ENCODE measurements at regions not wholly inside any gene's neighbourhood (a gene's known extent, or its start where the extent isn't known, plus 50 kb on each side); places are given as distances from the start of the nearest gene placed in this dataset.
"Not testable (repeated sequence)": the region's sequence is repeated elsewhere in the genome, so short reads cannot be mapped to it uniquely, and the experiment has no call there.

DNA sequence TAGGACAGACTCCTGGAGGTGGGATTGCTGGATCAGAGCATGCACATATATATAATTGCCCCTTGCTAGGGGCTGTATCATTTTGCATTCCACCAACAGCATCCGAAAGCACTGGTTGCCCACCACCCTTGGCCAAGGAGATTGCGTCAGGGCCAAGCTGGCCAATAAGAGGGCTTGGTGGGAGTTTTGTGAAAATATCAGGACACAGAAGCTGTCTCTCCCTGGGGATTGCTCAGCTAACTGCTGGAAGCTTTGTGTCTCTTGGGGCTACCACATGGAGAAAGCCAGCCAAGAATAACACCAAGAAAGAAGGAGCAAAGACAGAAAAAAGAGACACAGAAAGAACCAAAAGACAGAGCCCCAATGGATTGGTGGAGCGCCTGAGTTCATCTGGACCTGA, 90.6 kb upstream of the RALGAPA2 start:
- Mint-ChIP-seq H3K36me3 (no peaks in the 10 kb centered on the region), H3K9me3 (no peaks in the 10 kb centered on the region), H3K27ac (no peak overlapping the region)
- ATAC-seq (no peak), DNase-seq (ENCODE audit: low spot score in 2 of 2) (no peak)

DNA sequence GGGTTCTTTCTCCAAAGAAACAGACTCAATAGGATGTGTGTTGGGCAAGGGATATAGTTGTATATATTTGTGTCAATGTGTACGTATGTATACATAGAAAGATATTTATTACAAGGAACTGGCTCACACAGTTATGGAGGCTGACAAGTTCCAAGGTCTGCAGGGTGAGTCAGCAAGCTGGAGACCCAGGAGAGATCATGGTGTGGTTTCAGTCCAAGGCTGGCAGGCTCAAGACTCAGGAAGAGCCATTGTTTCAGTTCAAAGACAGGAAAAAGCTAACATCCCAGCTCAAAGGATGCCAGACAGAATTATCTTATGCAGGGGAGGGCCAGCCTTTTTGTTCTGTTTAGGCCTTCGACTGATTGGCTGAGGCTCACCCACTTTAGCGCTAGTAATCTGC, 89.9 kb upstream of the RALGAPA2 start:
- no peak for DNase-seq (ENCODE audit: low spot score in 2 of 2)
- no peak for ATAC-seq
- Mint-ChIP-seq H3K9me3 (no peaks in the 10 kb centered on the region), H3K27ac (no peak overlapping the region), H3K36me3 (no peaks in the 10 kb centered on the region)

DNA sequence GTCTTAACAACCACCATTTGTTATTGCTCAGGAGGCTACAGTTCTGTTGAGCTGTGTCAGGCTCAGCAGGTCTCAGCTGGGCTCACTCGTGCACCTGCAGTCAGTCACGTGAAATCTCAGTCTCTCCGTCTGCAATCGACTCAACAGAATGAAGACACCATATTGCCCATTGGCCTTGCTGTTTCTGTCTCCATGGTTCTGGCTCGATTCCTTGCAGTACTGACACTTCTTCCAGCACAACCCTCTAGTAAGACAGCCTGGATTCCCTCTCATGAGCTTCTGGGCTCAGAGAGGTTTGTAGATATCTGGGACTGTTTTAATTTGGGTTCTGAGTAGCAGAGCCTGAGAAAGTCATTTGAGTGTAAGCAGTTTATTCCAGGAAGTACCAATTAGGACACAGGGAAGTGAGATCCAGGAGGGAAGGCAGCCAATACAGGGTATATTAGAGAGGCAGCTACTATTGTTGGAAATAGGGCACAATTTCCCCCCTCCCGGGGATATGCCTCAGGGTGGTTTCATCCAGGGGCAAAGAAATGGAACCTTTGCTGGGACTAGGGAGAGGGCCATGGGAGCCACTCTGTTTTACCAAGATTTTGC, 87.4 kb upstream of the RALGAPA2 start:
- Mint-ChIP-seq H3K36me3 (no peaks in the 10 kb centered on the region), H3K9me3 (no peaks in the 10 kb centered on the region), H3K27ac (no peak overlapping the region)
- no peak for ATAC-seq
- DNase-seq (ENCODE audit: low spot score in 2 of 2), result no peak

DNA sequence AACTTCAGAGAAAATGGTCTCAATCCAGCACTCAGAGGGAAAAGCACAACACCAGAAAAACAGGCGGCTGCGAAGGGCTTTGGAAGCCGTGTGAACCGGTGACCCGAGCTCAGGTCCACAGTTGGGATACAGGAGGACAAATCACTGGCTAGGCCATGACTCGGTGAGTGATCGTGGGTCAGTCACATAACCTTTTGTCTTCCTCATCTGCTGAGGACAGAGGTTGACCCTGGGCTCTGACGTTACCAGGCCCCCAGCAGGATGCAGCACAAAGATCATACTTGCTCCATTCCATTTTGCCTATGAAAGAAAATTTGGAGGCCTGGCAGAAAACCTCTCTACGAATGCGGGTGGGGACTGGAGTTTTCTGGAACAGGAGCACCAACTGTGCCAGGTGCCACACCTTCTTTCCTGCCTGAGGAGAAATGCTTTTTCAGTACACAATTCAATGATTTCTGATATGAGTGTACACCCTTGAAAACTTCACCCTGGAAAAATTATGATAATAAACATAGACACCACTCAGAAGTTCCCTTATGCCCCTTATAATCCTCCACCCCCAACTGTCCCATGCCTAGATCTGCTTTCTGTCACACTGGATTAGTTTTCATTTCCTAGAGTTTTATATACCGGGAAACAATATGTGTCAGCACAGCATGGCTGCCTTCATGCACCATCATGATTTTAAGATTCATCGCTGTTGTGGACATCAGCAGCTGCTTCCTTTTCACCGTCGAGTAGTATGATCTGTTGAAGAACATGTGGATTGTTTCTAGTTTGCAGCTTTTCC, 85.3 kb upstream of the RALGAPA2 start:
- H3K9me3 Mint-ChIP-seq, result no peaks in the 10 kb centered on the region
- no peak for DNase-seq (ENCODE audit: low spot score in 2 of 2)
- ATAC-seq, result no peak
- no peak overlapping the region for H3K27ac Mint-ChIP-seq
- no peaks in the 10 kb centered on the region for H3K36me3 Mint-ChIP-seq

DNA sequence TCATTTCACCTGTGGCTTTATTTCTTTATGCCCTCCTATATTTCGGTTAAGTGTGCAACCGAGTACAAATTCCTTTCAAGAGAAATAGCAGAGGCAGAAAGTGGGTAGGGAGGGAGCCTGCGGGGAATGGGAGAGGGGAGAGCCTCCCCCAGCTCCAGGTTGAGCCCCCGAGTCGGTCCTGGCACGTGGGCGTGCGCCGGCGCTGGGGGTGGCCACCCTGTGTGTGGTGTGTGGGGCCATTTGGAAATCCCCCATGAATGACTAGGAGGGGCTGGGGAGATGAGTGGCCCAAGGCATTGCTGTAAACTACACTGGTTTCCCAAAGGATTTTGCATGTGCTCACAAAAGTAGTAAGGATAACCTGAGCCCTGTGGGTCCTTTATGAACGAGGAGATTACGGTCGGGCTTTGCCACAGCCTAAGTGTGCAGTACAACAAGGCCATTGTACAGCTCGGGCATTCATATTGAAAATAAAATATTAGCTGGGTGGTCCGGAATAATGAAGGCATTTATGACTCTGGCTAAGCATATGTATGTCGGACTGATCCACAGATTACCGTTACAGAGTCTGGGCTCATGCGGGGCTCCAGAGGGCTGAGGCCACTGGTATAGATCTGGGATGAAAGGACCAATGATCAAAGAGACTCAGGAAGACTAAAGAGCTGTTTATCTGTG, 84.5 kb upstream of the RALGAPA2 start:
- no peaks in the 10 kb centered on the region for H3K9me3 Mint-ChIP-seq
- H3K36me3 Mint-ChIP-seq, result no peaks in the 10 kb centered on the region
- DNase-seq (ENCODE audit: low spot score in 2 of 2), result no peak
- no peak for ATAC-seq
- no peak overlapping the region for H3K27ac Mint-ChIP-seq

DNA sequence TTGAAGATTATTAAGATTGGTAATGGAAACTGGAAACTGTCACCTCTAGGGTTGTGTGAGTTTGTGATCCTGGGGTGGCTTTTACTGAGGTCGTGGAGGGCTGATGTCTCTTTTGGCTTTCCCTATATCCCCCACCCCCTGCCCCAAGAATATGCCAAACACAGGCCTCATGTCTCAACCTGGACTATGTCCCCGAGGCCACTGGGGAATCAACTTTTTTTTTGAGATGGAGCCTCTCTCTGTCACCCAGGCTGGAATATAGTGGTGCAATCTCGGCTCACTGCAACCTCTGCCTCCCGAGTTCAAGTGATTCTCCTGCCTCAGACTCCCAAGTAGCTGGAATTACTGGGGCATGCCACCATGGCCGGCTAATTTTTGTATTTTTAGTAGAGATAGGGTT, 83.3 kb upstream of the RALGAPA2 start:
- Mint-ChIP-seq H3K27ac (no peak overlapping the region), H3K36me3 (no peaks in the 10 kb centered on the region), H3K9me3 (no peaks in the 10 kb centered on the region)
- DNase-seq (ENCODE audit: low spot score in 2 of 2) (no peak), ATAC-seq (no peak)

DNA sequence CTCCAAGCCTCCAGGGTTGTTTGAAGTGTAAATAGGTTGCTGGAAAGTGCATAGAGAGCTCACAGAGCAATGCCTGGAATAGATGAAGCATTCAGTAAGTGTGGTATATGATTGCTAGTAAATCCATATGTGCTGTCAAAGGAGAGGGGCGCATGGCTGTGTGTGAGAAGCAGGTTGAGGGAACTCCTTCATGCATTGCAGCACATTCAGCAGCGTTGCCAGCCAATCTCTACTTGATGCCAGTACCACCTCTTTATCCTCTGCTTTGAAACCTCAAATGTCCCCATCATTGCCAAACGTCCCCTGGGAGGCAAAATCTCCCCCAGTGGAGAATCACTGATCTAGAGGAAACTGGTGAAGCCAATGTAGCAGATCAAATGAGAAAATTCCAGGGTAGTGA, 82.7 kb upstream of the RALGAPA2 start:
- Mint-ChIP-seq H3K27ac (no peak overlapping the region), H3K9me3 (no peaks in the 10 kb centered on the region), H3K36me3 (no peaks in the 10 kb centered on the region)
- DNase-seq (ENCODE audit: low spot score in 2 of 2) (no peak), ATAC-seq (no peak)

DNA sequence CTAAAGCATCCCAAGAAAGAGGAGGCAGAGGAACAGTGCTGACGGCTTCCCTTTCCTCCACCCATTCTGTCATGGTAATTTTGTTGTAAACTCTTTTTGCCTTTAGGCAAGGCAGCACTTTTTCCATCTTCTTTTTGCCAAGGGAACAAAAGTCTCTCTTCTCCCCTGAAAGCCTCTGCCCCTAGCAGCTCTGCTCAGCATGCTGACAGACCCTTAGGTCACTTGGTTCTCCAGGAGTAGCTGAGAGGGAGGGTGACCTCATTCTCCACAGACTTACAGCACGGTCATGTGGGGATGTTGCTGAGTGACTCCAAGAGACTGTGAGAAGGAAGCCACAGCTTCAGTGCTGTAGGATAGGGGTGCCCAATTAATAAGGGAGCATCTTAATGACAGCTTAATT, 81.1 kb upstream of the RALGAPA2 start:
- H3K27ac Mint-ChIP-seq, result no peak overlapping the region
- H3K9me3 Mint-ChIP-seq, result no peaks in the 10 kb centered on the region
- H3K36me3 Mint-ChIP-seq, result no peaks in the 10 kb centered on the region
- ATAC-seq, result no peak
- DNase-seq (ENCODE audit: low spot score in 2 of 2), result no peak

DNA sequence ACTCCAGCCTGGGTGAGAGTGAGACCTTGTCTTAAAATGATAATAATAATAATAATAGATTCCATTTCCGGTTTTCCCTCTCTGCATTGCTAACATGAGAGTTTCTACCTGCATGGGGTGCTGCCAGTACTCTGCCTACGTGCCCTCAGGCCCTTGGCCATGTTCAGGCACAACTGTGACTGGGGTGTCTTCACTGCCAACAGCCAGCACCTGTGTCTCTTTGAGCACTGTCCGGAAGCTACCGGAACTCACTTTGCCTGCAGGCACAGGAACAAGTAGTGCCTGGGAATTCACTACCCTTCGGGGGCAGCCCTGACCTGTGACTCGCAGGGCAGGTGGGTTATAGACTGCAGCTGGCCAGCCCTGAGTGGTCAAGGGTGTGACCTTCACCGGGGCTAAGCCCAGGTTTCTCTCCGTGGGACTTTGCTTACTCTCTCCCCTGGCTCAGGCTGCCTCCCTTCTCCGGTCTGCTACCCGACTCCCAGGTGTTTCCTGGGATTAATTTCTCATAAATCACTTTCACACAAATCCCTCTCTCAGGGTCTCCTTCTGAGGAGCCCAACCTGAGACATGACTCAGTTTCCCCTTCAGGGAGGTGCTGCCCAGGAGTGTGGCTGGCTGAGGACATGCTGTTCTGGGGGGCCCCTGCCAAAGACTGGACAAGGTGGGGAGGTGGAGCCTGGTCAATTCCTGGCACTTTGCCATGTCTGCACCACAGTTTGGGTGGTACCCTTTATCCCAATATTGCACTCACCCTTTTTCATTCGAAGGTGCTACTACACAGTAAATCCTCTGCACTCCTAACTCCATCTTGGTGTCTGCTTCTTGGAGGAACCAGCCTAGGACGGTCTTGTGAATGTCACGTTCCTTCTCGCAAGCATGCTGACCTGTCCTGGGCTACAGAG, 79.5 kb upstream of the RALGAPA2 start:
- Mint-ChIP-seq H3K27ac (no peak overlapping the region), H3K36me3 (peaks cover 6 to 8% of the 10 kb centered on the region in 2 donors), H3K9me3 (peaks cover 5 to 7% of the 10 kb centered on the region in 2 donors)
- no peak for ATAC-seq
- DNase-seq (ENCODE audit: low spot score in 2 of 2), result no peak

DNA sequence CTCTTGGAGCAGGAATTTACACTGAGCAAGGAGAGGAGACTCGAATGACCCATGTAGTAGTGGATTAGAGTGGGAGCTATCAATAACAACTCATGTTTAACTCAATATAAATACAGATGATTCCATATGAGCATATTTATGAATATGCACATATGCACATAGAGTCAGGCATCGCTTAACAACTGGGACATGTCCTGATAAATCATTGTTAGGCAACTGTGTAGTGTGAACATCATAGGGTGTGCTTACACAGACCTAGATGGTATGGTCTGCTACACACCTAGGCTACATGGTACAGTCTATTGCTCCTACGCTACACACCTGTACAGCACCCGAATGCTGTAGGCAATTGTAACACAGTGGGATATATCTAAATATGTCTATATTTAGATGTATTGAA, 75.9 kb upstream of the RALGAPA2 start:
- Mint-ChIP-seq H3K27ac (no peak overlapping the region), H3K36me3 (peaks cover 6 to 11% of the 10 kb centered on the region in 2 donors)
- ATAC-seq, result no peak

DNA sequence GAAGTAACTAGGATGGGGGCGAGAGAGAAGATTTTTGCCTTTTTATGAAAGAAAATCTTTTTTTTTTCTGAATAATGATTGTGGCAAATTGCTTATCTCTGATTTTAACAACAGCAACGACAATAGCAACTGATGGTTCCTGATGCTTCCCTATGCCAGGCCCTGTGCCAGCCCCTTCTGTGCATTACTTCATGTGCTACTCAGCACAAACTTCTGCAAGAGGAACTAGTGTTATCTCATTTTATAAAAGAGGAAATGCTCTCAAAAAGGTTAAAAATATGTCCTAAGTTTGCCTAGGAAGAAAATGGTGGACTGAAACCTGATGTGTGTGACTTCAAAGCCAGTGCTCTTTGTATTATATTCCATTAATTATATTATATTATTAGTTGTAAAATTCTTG, 74.0 kb upstream of the RALGAPA2 start:
- ATAC-seq, result no peak
- H3K27ac Mint-ChIP-seq, result no peak overlapping the region
- no peak for DNase-seq (ENCODE audit: low spot score in 2 of 2)
- H3K36me3 Mint-ChIP-seq, result peaks cover 6 to 11% of the 10 kb centered on the region in 2 donors
- peaks cover 9 to 15% of the 10 kb centered on the region in 2 donors for H3K9me3 Mint-ChIP-seq

More for the DNA sequence above, 75.9 kb upstream of the RALGAPA2 start:
- no peak for DNase-seq (ENCODE audit: low spot score in 2 of 2)
- peaks cover 9 to 15% of the 10 kb centered on the region in 2 donors for H3K9me3 Mint-ChIP-seq

DNA sequence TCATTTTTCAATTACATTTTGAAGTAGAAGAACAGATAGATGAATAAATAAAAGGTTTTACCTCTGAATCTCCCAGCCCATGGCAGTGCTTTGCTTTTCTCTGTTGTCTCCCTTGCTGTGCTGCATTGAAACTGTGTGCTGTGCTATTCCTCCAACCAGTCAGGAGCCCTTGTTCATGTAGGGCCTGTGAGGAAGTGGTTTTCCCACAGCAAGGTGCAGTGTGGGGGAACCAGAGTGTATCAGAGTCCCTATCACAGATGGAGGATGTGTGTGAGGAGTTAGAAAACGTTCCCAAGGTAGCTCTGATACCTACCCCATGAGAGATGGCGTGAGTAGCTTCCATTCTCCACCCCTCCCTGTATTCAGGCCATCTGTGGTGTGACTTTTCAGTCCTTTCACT, 72.8 kb upstream of the RALGAPA2 start:
- DNase-seq (ENCODE audit: low spot score in 2 of 2) (no peak), ATAC-seq (no peak)
- peaks cover 6 to 11% of the 10 kb centered on the region in 2 donors for H3K36me3 Mint-ChIP-seq

DNA sequence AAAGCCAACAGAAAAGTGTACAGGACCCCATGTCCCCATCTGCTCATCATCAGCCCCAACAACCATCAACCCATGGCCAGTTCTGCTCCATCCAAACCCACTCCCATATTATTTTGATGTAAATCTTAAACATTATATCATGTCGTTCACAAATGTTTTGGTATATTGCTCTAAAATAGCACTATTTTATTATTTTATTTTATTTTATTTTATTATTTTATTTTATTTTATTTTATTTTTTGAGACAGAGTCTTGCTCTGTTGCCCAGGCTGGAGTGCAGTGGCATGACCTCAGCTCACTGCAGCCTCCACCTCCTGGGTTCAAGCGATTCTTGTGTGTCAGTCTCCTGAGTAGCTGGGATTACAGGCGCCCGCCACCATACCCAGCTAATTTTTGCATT, 72.0 kb upstream of the RALGAPA2 start:
- not testable (repeated sequence) for DNase-seq (ENCODE audit: low spot score in 2 of 2); ATAC-seq; H3K27ac Mint-ChIP-seq
- H3K36me3 Mint-ChIP-seq, result peaks cover 6 to 11% of the 10 kb centered on the region in 2 donors
- peaks cover 9 to 15% of the 10 kb centered on the region in 2 donors for H3K9me3 Mint-ChIP-seq

More for the DNA sequence above, 72.8 kb upstream of the RALGAPA2 start:
- H3K9me3 Mint-ChIP-seq, result peaks cover 9 to 15% of the 10 kb centered on the region in 2 donors
- H3K27ac Mint-ChIP-seq, result no peak overlapping the region

DNA sequence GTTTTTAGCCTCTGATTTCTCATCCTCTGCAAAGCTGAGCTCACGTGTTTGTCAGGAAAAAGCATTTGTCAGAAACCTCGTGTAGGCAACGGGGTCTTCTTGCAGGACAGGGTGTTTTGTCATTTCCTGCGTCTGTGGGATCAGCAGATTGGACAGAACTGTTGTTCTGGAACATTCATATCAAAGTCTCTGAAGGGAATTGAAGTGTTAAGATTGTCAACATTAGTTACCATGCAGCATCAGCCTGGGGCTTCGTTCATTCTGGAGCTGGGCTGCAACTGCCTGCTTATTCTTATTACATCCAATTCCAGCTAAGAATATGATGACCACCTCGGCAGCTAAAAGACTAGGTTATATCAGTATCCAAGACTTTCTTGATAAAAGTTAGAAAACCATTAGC, 71.0 kb upstream of the RALGAPA2 start:
- Mint-ChIP-seq H3K9me3 (peaks cover 9 to 15% of the 10 kb centered on the region in 2 donors), H3K36me3 (peaks cover 6 to 11% of the 10 kb centered on the region in 2 donors), H3K27ac (no peak overlapping the region)
- DNase-seq (ENCODE audit: low spot score in 2 of 2) (no peak), ATAC-seq (no peak)

DNA sequence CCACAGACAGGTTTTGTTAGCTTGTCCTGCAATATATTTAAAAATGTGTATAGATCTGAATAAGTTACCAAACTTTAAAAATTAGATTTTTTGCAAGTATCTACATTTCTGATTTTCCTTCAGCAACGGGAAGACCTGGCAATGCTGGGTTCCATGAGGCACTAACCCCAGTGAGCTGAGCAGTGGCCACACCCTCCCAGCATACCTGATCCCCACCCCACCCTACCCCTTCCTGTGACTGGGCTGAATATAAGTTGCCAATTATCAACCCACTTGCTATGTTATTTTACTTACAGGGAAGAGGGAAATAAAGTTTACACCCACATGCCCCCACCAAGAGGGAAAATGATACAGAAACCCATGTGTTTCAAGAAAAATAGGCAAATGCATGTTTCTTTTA, 70.3 kb upstream of the RALGAPA2 start:
- ATAC-seq (no peak), DNase-seq (ENCODE audit: low spot score in 2 of 2) (no peak)
- Mint-ChIP-seq H3K27ac (no peak overlapping the region), H3K36me3 (peaks cover 6 to 11% of the 10 kb centered on the region in 2 donors), H3K9me3 (peaks cover 9 to 15% of the 10 kb centered on the region in 2 donors)

DNA sequence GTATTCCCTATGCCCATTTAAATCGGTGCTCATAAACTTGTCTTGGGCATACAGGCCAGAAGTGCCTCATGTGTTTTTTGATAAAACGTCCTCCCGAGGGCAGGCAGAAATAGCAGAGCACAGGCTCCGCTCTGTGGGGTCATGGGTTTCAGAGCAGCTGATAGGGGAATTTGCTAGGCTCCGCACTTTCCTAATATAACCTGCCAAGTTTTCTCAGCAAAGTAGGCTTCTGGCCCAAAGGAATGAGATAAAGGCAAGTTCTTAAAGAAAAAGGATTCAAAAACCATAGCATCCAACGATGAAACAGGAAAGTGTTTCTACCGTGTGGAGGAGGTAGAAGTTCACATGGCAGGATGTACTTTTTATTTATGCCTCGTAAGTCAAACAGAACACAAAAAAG, 69.8 kb upstream of the RALGAPA2 start:
- peaks cover 2 to 6% of the 10 kb centered on the region in 2 donors for H3K36me3 Mint-ChIP-seq
- H3K27ac Mint-ChIP-seq, result no peak overlapping the region
- ATAC-seq, result no peak
- no peak for DNase-seq (ENCODE audit: low spot score in 2 of 2)
- H3K9me3 Mint-ChIP-seq, result peaks cover 5 to 11% of the 10 kb centered on the region in 2 donors

DNA sequence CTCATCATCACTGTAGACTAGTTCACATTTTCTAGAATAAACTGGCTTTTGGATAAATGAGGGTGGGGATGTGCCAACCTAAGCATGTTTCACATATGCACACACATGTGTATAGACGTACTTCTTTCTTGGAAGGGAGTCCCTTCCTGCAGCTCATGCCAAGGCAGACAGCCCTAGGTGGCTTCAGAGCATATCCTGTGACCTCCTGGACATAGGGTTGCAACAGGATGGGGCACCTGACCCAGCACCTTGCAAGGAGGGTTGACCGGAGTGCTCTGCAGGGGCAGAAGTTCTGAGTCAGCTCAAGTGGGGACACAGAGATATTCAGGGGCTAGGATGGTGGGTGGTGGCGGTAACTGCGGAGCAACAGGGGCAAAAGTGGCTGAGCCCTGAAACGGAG, 68.6 kb upstream of the RALGAPA2 start:
- DNase-seq (ENCODE audit: low spot score in 2 of 2) (no peak), ATAC-seq (no peak)
- Mint-ChIP-seq H3K9me3 (peaks cover 3 to 4% of the 10 kb centered on the region in 2 donors), H3K36me3 (no peaks in the 10 kb centered on the region), H3K27ac (no peak overlapping the region)
